GM23338 (cell line): ENCODE measurements at regions not wholly inside any gene's neighbourhood (a gene's known extent, or its start where the extent isn't known, plus 50 kb on each side); places are given as distances from the start of the nearest gene placed in this dataset.

Source experiments
- ATAC-seq: fragments of 200-7000 bp; cut with Tn5 transposase; 3 replicates; pipeline ENCODE4 v1.9.1; 2020
- DNase-seq: peaks from one replicate; pipeline ENCODE4 v3.0.0-alpha.2; 2015; ENCODE audit warnings: low spot score
- H2AFZ ChIP-seq: fragments of 200-600 bp; sonication (generic); 2 replicates; pipeline ENCODE4 v1.8.0; 2016; ENCODE audit warnings: antibody characterized with exemption, mild to moderate bottlenecking, moderate library complexity
- H3F3A ChIP-seq: fragments of 200-600 bp; sonication (generic); replicated peaks from 2 replicates; pipeline ENCODE4 v1.8.0; 2017; ENCODE audit warnings: antibody characterized with exemption, mixed run types, low read depth
- H3K27ac ChIP-seq: fragments of 200-600 bp; sonication (generic); 2 replicates; pipeline ENCODE4 v1.6.1; 2016; ENCODE audit warnings: low read depth
- H3K27me3 ChIP-seq: fragments of 200-600 bp; sonication (generic); 2 replicates; pipeline ENCODE4 v1.8.0; 2016; ENCODE audit warnings: mild to moderate bottlenecking, mixed run types, moderate library complexity; ENCODE audit not compliant: insufficient read depth
- H3K36me3 ChIP-seq: fragments of 200-600 bp; sonication (generic); 2 replicates; pipeline ENCODE4 v1.8.0; 2016; ENCODE audit warnings: mild to moderate bottlenecking; ENCODE audit not compliant: insufficient read depth
- H3K4me1 ChIP-seq: fragments of 200-600 bp; sonication (generic); 2 replicates; pipeline ENCODE4 v1.8.0; 2016; ENCODE audit warnings: mild to moderate bottlenecking, moderate library complexity; ENCODE audit not compliant: insufficient read depth
- H3K4me2 ChIP-seq: fragments of 200-600 bp; sonication (generic); 2 replicates; pipeline ENCODE4 v1.7.1; 2017; ENCODE audit warnings: mixed run types
- H3K4me3 ChIP-seq: fragments of 200-600 bp; sonication (generic); 2 replicates; pipeline ENCODE4 v1.6.1; 2016; ENCODE audit warnings: mixed run types
- H3K79me2 ChIP-seq: fragments of 200-600 bp; sonication (generic); replicated peaks from 2 replicates; pipeline ENCODE4 v1.8.0; 2017; ENCODE audit warnings: mild to moderate bottlenecking; ENCODE audit not compliant: insufficient read depth
- H3K9me2 ChIP-seq: fragments of 200-600 bp; sonication (generic); 2 replicates; pipeline ENCODE4 v1.8.0; 2017; ENCODE audit not compliant: insufficient read depth
- H4K20me1 ChIP-seq: fragments of 200-600 bp; sonication (generic); replicated peaks from 2 replicates; pipeline ENCODE4 v1.8.0; 2017; ENCODE audit warnings: mild to moderate bottlenecking; ENCODE audit not compliant: insufficient read depth
- H3K27ac Mint-ChIP-seq: 2 replicates; pipeline ENCODE4 v1.8.0; 2020; ENCODE audit warnings: inconsistent platforms, mild to moderate bottlenecking, moderate library complexity, mixed read lengths
- H3K27me3 Mint-ChIP-seq: 3 replicates; pipeline ENCODE4 v1.8.0; 2022; ENCODE audit warnings: low read depth, mild to moderate bottlenecking, moderate library complexity, mixed read lengths, inconsistent platforms; ENCODE audit not compliant: insufficient read depth, poor library complexity
- H3K36me3 Mint-ChIP-seq: 3 replicates; pipeline ENCODE4 v1.8.0; 2021; ENCODE audit warnings: low read depth, mild to moderate bottlenecking, inconsistent platforms, moderate library complexity, mixed read lengths
- H3K4me1 Mint-ChIP-seq: 3 replicates; pipeline ENCODE4 v1.8.0; 2020; ENCODE audit warnings: mild to moderate bottlenecking, inconsistent platforms, mixed read lengths
- H3K4me3 Mint-ChIP-seq: 3 replicates; pipeline ENCODE4 v1.8.0; 2021; ENCODE audit warnings: moderate library complexity, mild to moderate bottlenecking, inconsistent platforms, mixed read lengths
- H3K9me3 Mint-ChIP-seq: 3 replicates; pipeline ENCODE4 v1.8.0; 2020; ENCODE audit warnings: moderate library complexity, mild to moderate bottlenecking, inconsistent platforms, mixed read lengths
- CREB1 ChIP-seq: fragments of 250-450 bp; sonication (Bioruptor Pico); IDR thresholded peaks from 2 replicates; pipeline ENCODE4 v1.5.0; 2020; ENCODE audit warnings: low read depth, mild to moderate bottlenecking, moderate library complexity
- CTCF ChIP-seq, 2 experiments: fragments of 200-600 bp in 1 of 2; sonication (generic) in 1 of 2; conservative IDR thresholded peaks; 2 replicates each; pipeline versions ENCODE4 v1.5.1 to v1.6.1; 2016 to 2017; ENCODE audit warnings: antibody characterized with exemption in 2 of 2, low read depth in 2 of 2, mild to moderate bottlenecking in 2 of 2, moderate library complexity in 1 of 2
- EZH2 ChIP-seq: fragments of 200-600 bp; sonication (generic); IDR thresholded peaks from one replicate; pipeline ENCODE4 v1.8.0; 2017; ENCODE audit warnings: antibody characterized with exemption, mild to moderate bottlenecking, low read depth; ENCODE audit not compliant: unreplicated experiment
- NANOG ChIP-seq: IDR thresholded peaks from 2 replicates; pipeline ENCODE4 v1.6.1; 2016; ENCODE audit warnings: antibody characterized with exemption, borderline replicate concordance
- POLR2AphosphoS5 ChIP-seq: IDR thresholded peaks from 2 replicates; pipeline ENCODE4 v1.6.1; 2016; ENCODE audit warnings: antibody characterized with exemption, low read depth
- REST ChIP-seq: IDR thresholded peaks from one replicate; pipeline ENCODE4 v1.6.1; 2018; ENCODE audit warnings: antibody characterized with exemption; ENCODE audit not compliant: unreplicated experiment
- STAT1 ChIP-seq: IDR thresholded peaks from one replicate; pipeline ENCODE4 v1.6.1; 2016; ENCODE audit warnings: antibody characterized with exemption; ENCODE audit not compliant: unreplicated experiment
- ZNF114 ChIP-seq: fragments of 250-450 bp; sonication (Bioruptor Pico); IDR thresholded peaks from 2 replicates; pipeline ENCODE4 v1.5.0; 2020; ENCODE audit warnings: mild to moderate bottlenecking, moderate library complexity
- ZNF331 ChIP-seq: fragments of 250-450 bp; sonication (Bioruptor Pico); IDR thresholded peaks from 2 replicates; pipeline ENCODE4 v1.5.0; 2020; ENCODE audit warnings: low read depth, mild to moderate bottlenecking, moderate library complexity

GRCh38 chr6:100153636-100154275, 159.7 kb upstream of the MCHR2 start (continued):
- TF ChIP-seq REST (no peak), NANOG (no peak)

GRCh38 chr6:100152201-100152600, 158.2 kb upstream of the MCHR2 start:
- Histone ChIP-seq H3K4me2 (no peak overlapping the region), H4K20me1 (no peaks in the 10 kb centered on the region), H3K27me3 (no peaks in the 10 kb centered on the region), H3F3A (no peaks in the 10 kb centered on the region), H3K79me2 (no peaks in the 10 kb centered on the region), H3K4me3 (no peak overlapping the region), H2AFZ (no peak overlapping the region), H3K27ac (no peak overlapping the region), H3K36me3 (no peaks in the 10 kb centered on the region), H3K4me1 (no peaks in the 10 kb centered on the region), H3K9me2 (0 out of 2 replicates have a peak, but pooled peaks cover 4% of the 10 kb centered on the region)
- Mint-ChIP-seq H3K4me3 (no peak overlapping the region), H3K27ac (no peak overlapping the region), H3K27me3 (no peaks in the 10 kb centered on the region), H3K36me3 (no peaks in the 10 kb centered on the region), H3K9me3 (no peaks in the 10 kb centered on the region), H3K4me1 (no peaks in the 10 kb centered on the region)
- DNase-seq, result no peak
- no peak for ATAC-seq
- no peak for TF ChIP-seq ZNF114 (CRISPR knock-in tag)
- TF ChIP-seq CREB1, result no peak
- TF ChIP-seq STAT1, result no peak
- TF ChIP-seq EZH2, result no peak
- no peak for TF ChIP-seq ZNF331 (CRISPR knock-in tag)
- no peak for TF ChIP-seq NANOG
- no peak for TF ChIP-seq CTCF (conservative IDR thresholded peaks at IDR 0.05; ENCODE audit: low read depth in 2 of 2)

GRCh38 chr6:100144991-100145390, 151.0 kb upstream of the MCHR2 start:
- Histone ChIP-seq H2AFZ (no peak overlapping the region), H3K4me2 (no peak overlapping the region), H3K4me1 (no peaks in the 10 kb centered on the region), H3K9me2 (no peaks in the 10 kb centered on the region), H4K20me1 (no peaks in the 10 kb centered on the region), H3K27me3 (no peaks in the 10 kb centered on the region), H3K79me2 (no peaks in the 10 kb centered on the region), H3K27ac (no peak overlapping the region), H3K36me3 (no peaks in the 10 kb centered on the region), H3K4me3 (no peak overlapping the region), H3F3A (no peaks in the 10 kb centered on the region)
- no peak overlapping the region for H3K4me3 Mint-ChIP-seq
- no peak overlapping the region for H3K27ac Mint-ChIP-seq
- no peak for ATAC-seq
- no peaks in the 10 kb centered on the region for H3K9me3 Mint-ChIP-seq
- no peaks in the 10 kb centered on the region for H3K36me3 Mint-ChIP-seq
- no peaks in the 10 kb centered on the region for H3K4me1 Mint-ChIP-seq
- no peak for DNase-seq
- H3K27me3 Mint-ChIP-seq, result peaks cover 2% of the 10 kb centered on the region
- TF ChIP-seq EZH2, result no peak
- no peak for TF ChIP-seq POLR2AphosphoS5
